HepG2 (cell line): ENCODE measurements at regions not wholly inside any gene's neighbourhood (a gene's known extent, or its start where the extent isn't known, plus 50 kb on each side); places are given as distances from the start of the nearest gene placed in this dataset.
A peak's percentile ranks its signal among the peaks of the same experiment; 100 is the strongest.

ENCODE experiments used
- ATAC-seq: fragments of 200-7000 bp; cut with Tn5 transposase; 3 replicates; pipeline ENCODE4 v1.9.1; 2020; ENCODE audit warnings: mild to moderate bottlenecking, moderate library complexity
- BruUV-seq: library from RNA; stranded (reverse); fragments of 400-500 nt; replicated peaks from 2 replicates; lab custom pipeline; 2021; lab: Mats Ljungman, UMichigan
- CTCF ChIA-PET: fragments of 300-600 bp; formaldehyde crosslinking; extraction: SDS; loops from one replicate; lab custom pipeline; 2021; ENCODE audit warnings: low total read pairs, inconsistent platforms, low intra/inter-chr PET ratio; lab: Yijun Ruan, JAX
- POLR2A ChIA-PET: fragments of 350-600 bp; sonication (Branson Sonifier 250); formaldehyde crosslinking; loops from one replicate; lab custom pipeline; 2020; ENCODE audit warnings: antibody characterized with exemption, inconsistent platforms; lab: Yijun Ruan, JAX
- DNase-seq: peaks from one replicate; pipeline ENCODE4 v3.0.0-alpha.2; 2015; ENCODE audit warnings: low spot score
- FAIRE-seq: peaks from 3 replicates; lab custom pipeline; 2011; peaks lifted over from hg19 to GRCh38; lab: Jason Lieb, UNC
- H2AFZ ChIP-seq: one replicate; pipeline ENCODE4 v1.6.1; 2011; ENCODE audit warnings: low read length, inconsistent platforms
- H3K27ac ChIP-seq: fragments of 300-600 bp; 3 replicates; pipeline ENCODE4 v1.8.0; 2011; ENCODE audit warnings: mixed run types, mild to moderate bottlenecking, mixed read lengths, low read length, inconsistent platforms; ENCODE audit not compliant: insufficient read depth; ENCODE audit errors: extremely low read length
- H3K27me3 ChIP-seq, 2 experiments: fragments of 200-600 bp in 1 of 2; 2 replicates in 1 of 2; 3 replicates in 1 of 2; pipeline versions ENCODE4 v1.6.0 to v1.8.0; 2011; ENCODE audit warnings: low read length in 2 of 2, mild to moderate bottlenecking in 2 of 2, moderate library complexity in 2 of 2, inconsistent platforms in 1 of 2; ENCODE audit not compliant: insufficient read depth in 2 of 2, control insufficient read depth in 1 of 2
- H3K36me3 ChIP-seq, 2 experiments: fragments of 200-600 bp in 1 of 2; replicated peaks in 1 of 2; 2 replicates in 1 of 2; 3 replicates in 1 of 2; pipeline versions ENCODE4 v1.5.1 to v1.8.0; 2011; ENCODE audit warnings: low read length in 2 of 2, inconsistent platforms in 1 of 2; ENCODE audit not compliant: insufficient read depth in 2 of 2, control insufficient read depth in 1 of 2
- H3K4me1 ChIP-seq: 2 replicates; pipeline ENCODE4 v1.5.1; 2012; ENCODE audit warnings: low read length, inconsistent platforms; ENCODE audit not compliant: insufficient read depth
- H3K4me2 ChIP-seq: 2 replicates; pipeline ENCODE4 v1.6.0; 2011; ENCODE audit warnings: low read depth, low read length, inconsistent platforms
- H3K4me3 ChIP-seq, 3 experiments: fragments of 200-600 bp in 1 of 3; sonication (generic), shearing (Covaris generic) in 1 of 3; replicated peaks in 1 of 3; 2 replicates each; pipeline ENCODE4 v1.5.1; 2011 to 2016; ENCODE audit warnings: low read length in 3 of 3, inconsistent platforms in 2 of 3, low read depth in 2 of 3, mild to moderate bottlenecking in 2 of 3, control low read depth in 1 of 3, mixed read lengths in 1 of 3; ENCODE audit not compliant: insufficient read depth in 1 of 3
- H3K79me2 ChIP-seq: one replicate; pipeline ENCODE4 v1.6.1; 2011; ENCODE audit warnings: low read length, inconsistent platforms; ENCODE audit not compliant: insufficient read depth
- H3K9ac ChIP-seq: 2 replicates; pipeline ENCODE4 v1.6.0; 2011; ENCODE audit warnings: mild to moderate bottlenecking, low read depth, low read length, inconsistent platforms; ENCODE audit not compliant: insufficient read depth
- H3K9me3 ChIP-seq: 2 replicates; pipeline ENCODE4 v1.5.1; 2012; ENCODE audit warnings: mild to moderate bottlenecking, low read length
- H4K20me1 ChIP-seq: 2 replicates; pipeline ENCODE4 v1.6.0; 2011; ENCODE audit warnings: inconsistent platforms, mild to moderate bottlenecking, low read length, moderate library complexity; ENCODE audit not compliant: insufficient read depth
- AHDC1 ChIP-seq: sonication (generic); formaldehyde crosslinking; IDR thresholded peaks from 2 replicates; pipeline ENCODE4 v1.5.1; 2020; ENCODE audit warnings: mild to moderate bottlenecking, missing genetic modification reagents, borderline replicate concordance
- FOXM1 ChIP-seq: sonication (generic); formaldehyde crosslinking; IDR thresholded peaks from 2 replicates; pipeline ENCODE4 v1.5.0; 2020; ENCODE audit warnings: missing genetic modification reagents
- HCFC1 ChIP-seq: fragments of 150-350 bp; IDR thresholded peaks from 2 replicates; pipeline ENCODE4 v1.6.1; 2014; ENCODE audit warnings: low read depth, low read length
- HMG20B ChIP-seq: conservative IDR thresholded peaks from 2 replicates; pipeline ENCODE4 v1.6.1; 2016; ENCODE audit warnings: missing genetic modification reagents, missing compliant biosample characterization
- KMT2A ChIP-seq: sonication (generic); formaldehyde crosslinking; IDR thresholded peaks from 2 replicates; pipeline ENCODE4 v1.4.0; 2020; ENCODE audit warnings: missing genetic modification reagents
- NFYC ChIP-seq: IDR thresholded peaks from 2 replicates; pipeline ENCODE4 v1.6.1; 2016; ENCODE audit warnings: missing genetic modification reagents, missing compliant biosample characterization
- TGIF2 ChIP-seq: IDR thresholded peaks from 2 replicates; pipeline ENCODE4 v1.6.1; 2016; ENCODE audit warnings: control low read depth, missing compliant biosample characterization
- ZFP1 ChIP-seq: IDR thresholded peaks from 2 replicates; pipeline ENCODE4 v1.6.1; 2016
- ZNF44 ChIP-seq: sonication (generic); formaldehyde crosslinking; IDR thresholded peaks from 2 replicates; pipeline ENCODE4 v1.5.1; 2020; ENCODE audit warnings: mild to moderate bottlenecking, missing genetic modification reagents
- ZNF737 ChIP-seq: sonication (generic); formaldehyde crosslinking; IDR thresholded peaks from 2 replicates; pipeline ENCODE4 v1.5.0; 2020; ENCODE audit warnings: missing genetic modification reagents, mild to moderate bottlenecking, borderline replicate concordance
- ZNF75D ChIP-seq: sonication (generic); formaldehyde crosslinking; IDR thresholded peaks from 2 replicates; pipeline ENCODE4 v1.8.1; 2023; ENCODE audit warnings: missing genetic modification reagents, mild to moderate bottlenecking, borderline replicate concordance
- ZNF878 ChIP-seq: sonication (generic); formaldehyde crosslinking; IDR thresholded peaks from 2 replicates; pipeline ENCODE4 v1.8.1; 2023; ENCODE audit warnings: mild to moderate bottlenecking, missing genetic modification reagents, moderate library complexity
- ZSCAN22 ChIP-seq: sonication (generic); formaldehyde crosslinking; IDR thresholded peaks from 2 replicates; pipeline ENCODE4 v1.4.0; 2020; ENCODE audit warnings: mild to moderate bottlenecking, missing genetic modification reagents
- WGBS: methylation state at CpG from one replicate; pipeline ENCODE4 v1.1.6; 2017; ENCODE audit warnings: low lambda C conversion rate; 5-methylcytosine and 5-hydroxymethylcytosine counted together
- in situ Hi-C: cut with HindIII; loops from 2 replicates; pipeline ENCODE4 v1.10.0; 2017; ENCODE audit warnings: low pct_unique_long_range_greater_than_20kb; ENCODE audit not compliant: extremely low pct_ligation_motif_present
- intact Hi-C: fragments of 100-400 bp; cut with micrococcal nuclease; formaldehyde crosslinking; loops from one replicate; pipeline ENCODE4 v1.10.0; 2022; ENCODE audit not compliant: unreplicated experiment
- TF ChIP-seq, protein P1 (sequence below): sonication (generic); formaldehyde crosslinking; IDR thresholded peaks from 2 replicates; pipeline ENCODE4 v1.5.0; 2020; ENCODE audit warnings: missing genetic modification reagents, mild to moderate bottlenecking, borderline replicate concordance
- TF ChIP-seq, protein P2 (sequence below): sonication (generic); formaldehyde crosslinking; conservative IDR thresholded peaks from 2 replicates; pipeline ENCODE4 v1.4.0; 2020; ENCODE audit warnings: missing genetic modification reagents
- TF ChIP-seq, protein P3 (sequence below): sonication (generic); formaldehyde crosslinking; IDR thresholded peaks from 2 replicates; pipeline ENCODE4 v1.4.0; 2020; ENCODE audit warnings: missing genetic modification reagents

DNA sequence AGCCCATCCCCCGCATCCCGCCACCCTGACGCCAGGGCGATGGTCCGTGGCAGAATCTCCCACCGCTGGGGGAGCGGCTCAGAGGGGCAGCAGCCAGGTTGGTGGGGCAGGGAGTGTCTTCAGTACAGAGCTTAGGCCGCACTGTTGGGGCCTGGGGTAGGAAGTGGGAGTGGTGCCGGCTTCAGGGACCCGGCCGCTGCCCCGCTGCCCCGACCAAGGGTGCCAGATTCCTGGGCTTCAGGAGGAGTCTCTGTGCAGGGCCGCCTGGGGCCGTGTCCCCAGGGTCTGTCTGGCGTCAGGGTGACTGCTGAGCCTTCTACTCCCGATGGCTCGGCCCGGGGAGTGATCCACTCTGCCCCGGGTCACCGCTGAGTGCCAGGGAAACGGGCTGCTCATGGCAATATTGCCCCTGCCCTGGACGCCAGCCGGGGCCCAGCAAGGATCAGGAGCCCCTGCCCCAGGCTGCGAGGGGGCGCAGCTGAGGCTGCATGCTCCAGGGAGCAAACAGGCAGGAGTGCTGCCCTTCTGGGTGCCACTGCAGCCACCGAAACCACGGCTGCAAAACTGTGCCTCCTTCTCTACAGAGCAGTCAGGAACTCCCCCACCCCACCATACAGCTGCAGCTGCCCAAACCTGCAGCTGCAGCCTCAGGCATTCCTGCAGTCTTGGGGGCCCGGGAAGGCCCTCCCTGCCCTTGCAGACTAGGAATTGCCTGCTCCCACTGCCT is 1206.1 kb downstream of the ARAP2 start:
- peak; percentile 30 for ATAC-seq
- no peaks in the 10 kb centered on the region for H3K79me2 ChIP-seq
- no peak overlapping the region for H3K27ac ChIP-seq

More for the DNA sequence above, 1206.1 kb downstream of the ARAP2 start:
- H3K9me3 ChIP-seq: no peaks in the 10 kb centered on the region
- no peak overlapping the region for H2AFZ ChIP-seq
- H3K9ac ChIP-seq: no peak overlapping the region
- H3K4me2 ChIP-seq: no peak overlapping the region
- no peaks in the 10 kb centered on the region for H3K27me3 ChIP-seq
- DNase-seq (no peak), FAIRE-seq (no peak)
- POLR2A ChIA-PET: no interaction called here
- H3K4me1 ChIP-seq: no peaks in the 10 kb centered on the region
- H3K4me3 ChIP-seq: no peak overlapping the region
- H3K36me3 ChIP-seq: no peaks in the 10 kb centered on the region
- H4K20me1 ChIP-seq: no peaks in the 10 kb centered on the region
- in situ Hi-C loops (no loop called here), intact Hi-C loops (no loop called here)
- BruUV-seq: no TSS peak
- CTCF ChIA-PET: no interaction called here
- no peak for TF ChIP-seq FOXM1 (CRISPR knock-in tag)
- TF ChIP-seq ZFP1 (CRISPR knock-in tag): no peak
- no peak for TF ChIP-seq AHDC1 (CRISPR knock-in tag)
- no peak for TF ChIP-seq ZNF75D (CRISPR knock-in tag)
- TF ChIP-seq HCFC1: no peak
- TF ChIP-seq, protein P1, sequence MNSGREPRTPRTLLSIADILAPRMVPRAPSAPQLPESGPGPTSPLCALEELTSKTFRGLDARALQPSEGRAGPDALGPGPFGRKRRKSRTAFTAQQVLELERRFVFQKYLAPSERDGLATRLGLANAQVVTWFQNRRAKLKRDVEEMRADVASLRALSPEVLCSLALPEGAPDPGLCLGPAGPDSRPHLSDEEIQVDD: no peak
- TF ChIP-seq NFYC (CRISPR knock-in tag): no peak
- no peak for TF ChIP-seq ZNF44 (CRISPR knock-in tag)
- TF ChIP-seq TGIF2: no peak
- TF ChIP-seq ZNF737 (CRISPR knock-in tag): no peak
- TF ChIP-seq, protein P2, sequence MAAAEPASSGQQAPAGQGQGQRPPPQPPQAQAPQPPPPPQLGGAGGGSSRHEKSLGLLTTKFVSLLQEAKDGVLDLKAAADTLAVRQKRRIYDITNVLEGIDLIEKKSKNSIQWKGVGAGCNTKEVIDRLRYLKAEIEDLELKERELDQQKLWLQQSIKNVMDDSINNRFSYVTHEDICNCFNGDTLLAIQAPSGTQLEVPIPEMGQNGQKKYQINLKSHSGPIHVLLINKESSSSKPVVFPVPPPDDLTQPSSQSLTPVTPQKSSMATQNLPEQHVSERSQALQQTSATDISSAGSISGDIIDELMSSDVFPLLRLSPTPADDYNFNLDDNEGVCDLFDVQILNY (CRISPR knock-in tag): no peak
- TF ChIP-seq, protein P3, sequence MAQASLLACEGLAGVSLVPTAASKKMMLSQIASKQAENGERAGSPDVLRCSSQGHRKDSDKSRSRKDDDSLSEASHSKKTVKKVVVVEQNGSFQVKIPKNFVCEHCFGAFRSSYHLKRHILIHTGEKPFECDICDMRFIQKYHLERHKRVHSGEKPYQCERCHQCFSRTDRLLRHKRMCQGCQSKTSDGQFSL (CRISPR knock-in tag): no peak
- TF ChIP-seq ZSCAN22: no peak
- no peak for TF ChIP-seq KMT2A (CRISPR knock-in tag)
- TF ChIP-seq ZNF878 (CRISPR knock-in tag): no peak
- no peak for TF ChIP-seq HMG20B (CRISPR knock-in tag)
- WGBS: 60% methylated on average over 14 of the region's 29 CpGs
